ENCODE measurements at regions not wholly inside any gene's neighbourhood (a gene's known extent, or its start where the extent isn't known, plus 50 kb on each side); places are given as distances from the start of the nearest gene placed in this dataset.
A peak's percentile ranks its signal among the peaks of the same experiment; 100 is the strongest.

- TF ChIP-seq, protein P1, sequence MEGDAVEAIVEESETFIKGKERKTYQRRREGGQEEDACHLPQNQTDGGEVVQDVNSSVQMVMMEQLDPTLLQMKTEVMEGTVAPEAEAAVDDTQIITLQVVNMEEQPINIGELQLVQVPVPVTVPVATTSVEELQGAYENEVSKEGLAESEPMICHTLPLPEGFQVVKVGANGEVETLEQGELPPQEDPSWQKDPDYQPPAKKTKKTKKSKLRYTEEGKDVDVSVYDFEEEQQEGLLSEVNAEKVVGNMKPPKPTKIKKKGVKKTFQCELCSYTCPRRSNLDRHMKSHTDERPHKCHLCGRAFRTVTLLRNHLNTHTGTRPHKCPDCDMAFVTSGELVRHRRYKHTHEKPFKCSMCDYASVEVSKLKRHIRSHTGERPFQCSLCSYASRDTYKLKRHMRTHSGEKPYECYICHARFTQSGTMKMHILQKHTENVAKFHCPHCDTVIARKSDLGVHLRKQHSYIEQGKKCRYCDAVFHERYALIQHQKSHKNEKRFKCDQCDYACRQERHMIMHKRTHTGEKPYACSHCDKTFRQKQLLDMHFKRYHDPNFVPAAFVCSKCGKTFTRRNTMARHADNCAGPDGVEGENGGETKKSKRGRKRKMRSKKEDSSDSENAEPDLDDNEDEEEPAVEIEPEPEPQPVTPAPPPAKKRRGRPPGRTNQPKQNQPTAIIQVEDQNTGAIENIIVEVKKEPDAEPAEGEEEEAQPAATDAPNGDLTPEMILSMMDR (IDR thresholded peaks at IDR 0.05; ENCODE audit: low read depth, low read length, poor library complexity, severe bottlenecking), result peak; percentile 58
- no peak for TF ChIP-seq EZH2phosphoT487 (IDR thresholded peaks at IDR 0.05; ENCODE audit: borderline replicate concordance, low read length)
These were observed 64.1 kb upstream of the RNPC3 start for GRCh38 chr1:103461161-103462105.
